Endodermal cell (in vitro differentiated cells): ENCODE measurements at regions not wholly inside any gene's neighbourhood (a gene's known extent, or its start where the extent isn't known, plus 50 kb on each side); places are given as distances from the start of the nearest gene placed in this dataset.
A peak's percentile ranks its signal among the peaks of the same experiment; 100 is the strongest.
"Not testable (repeated sequence)": the region's sequence is repeated elsewhere in the genome, so short reads cannot be mapped to it uniquely, and the experiment has no call there.

Source experiments
- DNase-seq: peaks from one replicate; pipeline ENCODE4 v3.0.0-alpha.2; 2017
- H3K27ac ChIP-seq: 2 replicates; pipeline ENCODE4 v1.5.1; 2013; ENCODE audit warnings: mild to moderate bottlenecking, low read depth, low read length, moderate library complexity
- H3K27me3 ChIP-seq: 2 replicates; pipeline ENCODE4 v1.6.1; 2013; ENCODE audit warnings: mild to moderate bottlenecking, low read length, moderate library complexity; ENCODE audit not compliant: insufficient read depth, control insufficient read depth, poor library complexity, severe bottlenecking
- H3K36me3 ChIP-seq: 2 replicates; pipeline ENCODE4 v1.7.0; 2013; ENCODE audit warnings: mild to moderate bottlenecking, low read length, moderate library complexity; ENCODE audit not compliant: control insufficient read depth, insufficient read depth
- H3K4me1 ChIP-seq: one replicate; pipeline ENCODE4 v1.7.0; 2013; ENCODE audit warnings: low read length; ENCODE audit not compliant: control insufficient read depth, insufficient read depth
- H3K4me3 ChIP-seq: 2 replicates; pipeline ENCODE4 v1.5.1; 2013; ENCODE audit warnings: mild to moderate bottlenecking, low read length, moderate library complexity
- H3K9ac ChIP-seq: 2 replicates; pipeline ENCODE4 v1.6.1; 2013; ENCODE audit warnings: mild to moderate bottlenecking, low read length, moderate library complexity; ENCODE audit not compliant: poor library complexity, severe bottlenecking; ENCODE audit errors: extremely low read depth
- H3K9me3 ChIP-seq: 2 replicates; pipeline ENCODE4 v1.6.1; 2013; ENCODE audit warnings: mild to moderate bottlenecking, low read length, moderate library complexity; ENCODE audit not compliant: control insufficient read depth
- H3K27ac Mint-ChIP-seq: 2 replicates; pipeline ENCODE4 v1.8.0; 2020; ENCODE audit warnings: mixed read lengths
- H3K27me3 Mint-ChIP-seq: 2 replicates; pipeline ENCODE4 v1.8.0; 2021; ENCODE audit warnings: mild to moderate bottlenecking, mixed read lengths; ENCODE audit not compliant: insufficient read depth
- H3K36me3 Mint-ChIP-seq: 2 replicates; pipeline ENCODE4 v1.8.0; 2020; ENCODE audit warnings: low read depth, mixed read lengths
- H3K4me1 Mint-ChIP-seq: 2 replicates; pipeline ENCODE4 v1.8.0; 2020; ENCODE audit warnings: mixed read lengths
- H3K4me3 Mint-ChIP-seq: 2 replicates; pipeline ENCODE4 v1.8.0; 2020; ENCODE audit warnings: mild to moderate bottlenecking, moderate library complexity, mixed read lengths
- H3K9me3 Mint-ChIP-seq: 2 replicates; pipeline ENCODE4 v1.8.0; 2020; ENCODE audit warnings: mild to moderate bottlenecking, mixed read lengths
- CTCF ChIP-seq: fragments of 200-600 bp; sonication (generic); conservative IDR thresholded peaks from 2 replicates; pipeline ENCODE4 v1.5.0; 2021; ENCODE audit warnings: antibody characterized with exemption, mild to moderate bottlenecking
- WGBS, 2 experiments: methylation state at CpG; one replicate each; pipeline versions ENCODE4 v1.1.5 to v1.1.7; 2013; ENCODE audit warnings: missing lambda C conversion rate in 2 of 2, mixed read lengths in 1 of 2; ENCODE audit not compliant: insufficient coverage in 1 of 2, insufficient read length in 1 of 2; 5-methylcytosine and 5-hydroxymethylcytosine counted together

- TF ChIP-seq CTCF: no peak
- H3K4me1 ChIP-seq: no peaks in the 10 kb centered on the region
- Mint-ChIP-seq H3K36me3 (no peaks in the 10 kb centered on the region), H3K4me1 (peaks cover 31% of the 10 kb centered on the region), H3K9me3 (peaks cover 2% of the 10 kb centered on the region), H3K27me3 (peaks cover 15% of the 10 kb centered on the region), H3K4me3 (no peak overlapping the region), H3K27ac (no peak overlapping the region)
- H3K9ac ChIP-seq: no peak overlapping the region
- H3K9me3 ChIP-seq: no peaks in the 10 kb centered on the region
- H3K36me3 ChIP-seq: no peaks in the 10 kb centered on the region
- DNase-seq: no peak
- peak overlapping the region; percentile 38 for H3K4me3 ChIP-seq
- no peak overlapping the region for H3K27ac ChIP-seq
- H3K27me3 ChIP-seq: no peaks in the 10 kb centered on the region
- WGBS, 2 experiments: 96% methylated on average over 2 of the region's 3 CpGs; no CpG with 5 or more reads in 1 of the 2 experiments
Observed at GRCh38 chr17:71447644-71448043, 673.2 kb upstream of the SOX9 start.

GRCh38 chr17:71450657-71451056 is 670.2 kb upstream of the SOX9 start:
- not testable (repeated sequence) for H3K27me3 ChIP-seq, H3K4me3 ChIP-seq, H3K36me3 ChIP-seq, H3K27me3 Mint-ChIP-seq, H3K9ac ChIP-seq, H3K4me1 ChIP-seq, H3K27ac Mint-ChIP-seq, H3K27ac ChIP-seq, H3K36me3 Mint-ChIP-seq, DNase-seq, H3K4me3 Mint-ChIP-seq, H3K9me3 ChIP-seq, H3K9me3 Mint-ChIP-seq
- peaks cover 31% of the 10 kb centered on the region for H3K4me1 Mint-ChIP-seq
- WGBS, 2 experiments: 88 to 93% methylated on average over 2 of the region's 2 CpGs

- Mint-ChIP-seq H3K27me3 (no peaks in the 10 kb centered on the region), H3K27ac (no peak overlapping the region), H3K9me3 (peaks cover 2% of the 10 kb centered on the region), H3K36me3 (no peaks in the 10 kb centered on the region), H3K4me3 (no peak overlapping the region), H3K4me1 (peaks cover 9% of the 10 kb centered on the region)
- Histone ChIP-seq H3K27me3 (no peaks in the 10 kb centered on the region), H3K27ac (no peak overlapping the region), H3K4me1 (no peaks in the 10 kb centered on the region), H3K36me3 (no peaks in the 10 kb centered on the region), H3K4me3 (no peak overlapping the region), H3K9me3 (no peaks in the 10 kb centered on the region), H3K9ac (no peak overlapping the region)
- no peak for DNase-seq
- TF ChIP-seq CTCF: no peak
- 96% methylated on average over 4 of the region's 4 CpGs; no CpG with 5 or more reads in 1 of the 2 experiments for WGBS, 2 experiments
Observed at GRCh38 chr17:71453876-71454422, 666.9 kb upstream of the SOX9 start.

GRCh38 chr17:71455219-71455618 is 665.6 kb upstream of the SOX9 start:
- H3K27ac ChIP-seq: no peak overlapping the region
- H3K4me3 Mint-ChIP-seq: no peak overlapping the region
- no peak overlapping the region for H3K27ac Mint-ChIP-seq
- no peak for DNase-seq
- H3K9ac ChIP-seq: no peak overlapping the region
- H3K9me3 Mint-ChIP-seq: no peaks in the 10 kb centered on the region
- no peaks in the 10 kb centered on the region for H3K36me3 Mint-ChIP-seq
- H3K36me3 ChIP-seq: no peaks in the 10 kb centered on the region
- no peaks in the 10 kb centered on the region for H3K4me1 Mint-ChIP-seq
- no peak overlapping the region for H3K4me3 ChIP-seq
- no peaks in the 10 kb centered on the region for H3K27me3 ChIP-seq
- WGBS, 2 experiments: 100% methylated on average over 2 of the region's 2 CpGs; no CpG with 5 or more reads in 1 of the 2 experiments
- no peaks in the 10 kb centered on the region for H3K27me3 Mint-ChIP-seq
- TF ChIP-seq CTCF: no peak
- no peaks in the 10 kb centered on the region for H3K9me3 ChIP-seq
- no peaks in the 10 kb centered on the region for H3K4me1 ChIP-seq
